NCI-H1092 (cell line): ENCODE measurements at regions not wholly inside any gene's neighbourhood (a gene's known extent, or its start where the extent isn't known, plus 50 kb on each side); places are given as distances from the start of the nearest gene placed in this dataset.
A peak's percentile ranks its signal among the peaks of the same experiment; 100 is the strongest.
"Not testable (repeated sequence)": the region's sequence is repeated elsewhere in the genome, so short reads cannot be mapped to it uniquely, and the experiment has no call there.

Experiments used
- DNase-seq: peaks from one replicate; lab custom pipeline; 2025; lab: John Stamatoyannopoulos, UW

DNA sequence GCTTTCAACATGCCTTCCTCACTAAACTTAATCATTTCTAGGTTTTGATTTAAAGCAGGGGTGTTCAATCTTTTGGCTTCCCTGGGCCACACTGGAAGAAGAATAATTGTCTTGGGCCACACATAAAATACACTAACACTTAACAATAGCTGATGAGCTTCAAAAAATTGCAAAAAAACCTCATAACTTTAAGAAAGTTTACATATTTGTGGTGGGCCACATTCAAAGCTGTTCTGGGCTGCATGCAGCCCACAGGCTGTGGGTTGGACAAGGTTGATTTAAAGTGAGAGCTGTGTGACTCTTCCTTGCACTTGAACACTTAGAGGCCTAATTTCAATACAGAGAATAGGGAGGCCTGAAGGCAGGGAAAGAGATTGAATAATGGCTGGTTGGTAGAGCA lies 598.3 kb downstream of the EFNA5 start:
- DNase-seq = no peak

DNA sequence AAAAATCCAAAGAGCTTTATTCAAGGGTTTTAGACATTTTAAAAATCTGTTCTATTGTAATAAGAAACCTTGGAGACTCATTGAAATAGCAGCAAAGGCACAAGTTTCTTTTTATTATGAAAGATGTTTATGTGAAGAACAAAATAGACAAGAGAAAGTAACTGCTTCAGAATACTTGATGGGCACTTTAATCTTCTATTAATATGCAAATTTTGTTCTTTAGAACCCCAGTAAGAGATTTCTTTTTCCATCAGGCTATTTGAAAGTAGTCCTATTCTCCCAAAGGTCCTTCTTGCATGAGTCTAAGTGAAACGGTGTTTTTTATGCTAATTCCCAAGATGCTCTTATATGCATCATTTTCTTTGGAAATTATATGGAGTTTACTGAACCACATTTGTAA lies 602.0 kb downstream of the EFNA5 start:
- DNase-seq = no peak

DNA sequence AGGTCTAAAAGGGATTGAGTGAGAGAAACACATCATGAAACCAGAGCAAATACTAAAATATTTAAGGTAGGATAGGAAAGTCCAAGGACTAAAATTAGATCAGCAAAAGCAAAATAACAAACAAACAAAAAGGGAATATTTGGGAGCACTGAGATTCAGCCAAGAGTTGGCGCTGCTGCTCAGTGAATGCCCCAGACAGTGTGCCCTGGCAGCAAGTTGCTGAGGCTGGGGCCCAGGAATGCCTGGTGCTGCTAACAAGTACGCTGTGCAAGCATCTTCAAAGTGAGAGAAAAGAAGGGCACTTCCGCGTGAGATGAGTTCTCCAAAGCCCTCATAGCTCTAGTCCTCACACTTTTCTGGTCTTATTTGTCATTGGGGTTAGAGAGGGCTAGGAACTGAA lies 603.3 kb downstream of the EFNA5 start:
- DNase-seq = no peak

- no peak for DNase-seq
Observed at GRCh38 chr5:107063511-107063910, 607.2 kb downstream of the EFNA5 start.

DNA sequence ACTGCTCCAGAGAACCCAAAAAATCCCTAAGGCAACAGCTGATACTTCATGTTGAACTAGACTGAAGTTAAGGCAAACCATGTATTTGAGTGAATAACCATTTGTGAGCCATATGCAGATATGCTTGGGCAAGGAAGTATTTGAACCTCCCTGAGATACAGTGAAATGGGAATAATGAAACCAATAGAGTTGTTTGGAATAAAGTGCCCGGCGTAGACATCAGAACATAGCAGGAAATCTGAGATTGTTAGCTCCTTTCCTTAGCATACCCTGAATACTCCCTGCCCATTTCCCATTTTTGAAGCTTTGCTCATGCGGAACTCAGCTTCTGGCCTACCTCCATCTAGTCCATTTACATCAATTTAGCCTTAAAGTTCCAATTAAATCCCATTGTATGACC lies 611.9 kb downstream of the EFNA5 start:
- peak; percentile 83 for DNase-seq

DNA sequence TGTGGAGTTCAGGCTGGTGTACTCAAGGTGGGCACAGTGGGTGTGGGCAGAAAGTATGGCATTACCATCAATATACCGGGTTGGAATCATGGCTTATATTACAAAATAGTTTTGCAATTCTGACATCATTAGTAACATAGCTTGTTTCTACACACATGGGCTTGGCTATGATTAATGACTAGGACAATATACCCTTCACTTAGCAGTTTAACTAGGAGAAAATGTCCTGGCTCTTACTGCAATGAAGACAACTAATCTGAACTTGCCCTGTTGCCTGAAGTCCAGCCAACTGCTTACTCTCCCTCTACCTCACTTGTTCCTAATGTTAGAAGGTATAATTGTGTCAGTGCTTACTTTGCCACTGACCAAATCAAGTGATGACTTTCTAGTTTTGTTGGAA lies 612.5 kb downstream of the EFNA5 start:
- DNase-seq = no peak

DNA sequence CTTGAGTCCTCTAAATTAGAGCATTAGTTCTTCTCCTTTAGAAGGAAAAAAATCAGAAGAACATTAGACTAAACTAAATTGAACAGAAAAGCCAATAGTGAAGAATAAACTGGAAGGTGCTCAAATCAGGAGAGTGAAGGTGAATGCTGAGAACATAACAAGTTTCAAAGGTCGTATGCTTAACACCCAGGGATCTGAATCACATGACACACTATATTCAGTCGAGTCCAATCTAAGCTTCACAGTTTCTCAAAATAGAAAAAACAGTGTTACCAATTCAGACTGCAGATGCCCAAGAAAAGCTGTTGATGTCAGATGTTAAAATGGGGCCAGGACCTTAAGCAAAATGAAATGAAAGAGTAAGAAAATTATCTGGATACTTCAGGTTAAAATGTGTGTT lies 614.5 kb downstream of the EFNA5 start:
- DNase-seq = no peak

- DNase-seq = no peak
Observed at GRCh38 chr5:107047048-107047447, 623.7 kb downstream of the EFNA5 start.

DNA sequence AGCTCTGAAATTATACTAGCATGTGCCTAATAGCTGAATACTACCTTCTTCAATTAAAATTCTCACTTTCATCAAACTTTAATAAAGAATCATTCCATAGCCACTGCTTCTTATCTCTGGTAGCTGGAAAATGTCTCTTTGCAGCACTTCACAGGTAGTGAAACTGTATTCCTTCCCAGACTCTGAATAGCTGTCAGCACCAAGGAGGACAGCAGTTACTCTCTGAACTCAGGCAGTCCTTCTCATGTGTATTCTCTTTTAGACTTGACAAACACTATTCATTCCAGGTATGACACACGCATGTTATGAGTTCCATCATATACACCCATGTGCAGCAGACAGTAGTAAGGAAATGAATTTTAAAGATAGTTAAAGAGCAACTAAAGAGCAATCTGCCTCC lies 627.1 kb downstream of the EFNA5 start:
- no peak for DNase-seq

- DNase-seq = no peak
Observed at GRCh38 chr5:107040907-107041306, 629.8 kb downstream of the EFNA5 start.

DNA sequence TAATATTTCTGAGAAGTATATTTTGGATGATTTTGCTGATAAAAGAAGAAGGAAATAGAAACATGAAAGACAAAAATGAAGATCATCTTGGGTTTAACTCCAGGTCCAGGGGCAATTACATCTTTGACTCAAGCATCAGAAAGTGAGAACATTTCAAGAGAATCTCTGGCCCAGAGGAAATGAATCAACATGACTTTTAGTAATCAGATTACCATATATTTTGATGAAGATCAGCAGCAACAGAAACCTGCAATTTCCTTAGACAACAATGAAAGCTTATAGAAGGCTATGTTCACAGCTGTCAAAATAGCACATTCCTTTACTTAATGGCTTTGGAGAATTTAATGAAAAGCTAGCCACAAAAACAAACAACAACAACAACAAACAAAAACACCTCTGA lies 638.1 kb downstream of the EFNA5 start:
- DNase-seq = no peak

DNA sequence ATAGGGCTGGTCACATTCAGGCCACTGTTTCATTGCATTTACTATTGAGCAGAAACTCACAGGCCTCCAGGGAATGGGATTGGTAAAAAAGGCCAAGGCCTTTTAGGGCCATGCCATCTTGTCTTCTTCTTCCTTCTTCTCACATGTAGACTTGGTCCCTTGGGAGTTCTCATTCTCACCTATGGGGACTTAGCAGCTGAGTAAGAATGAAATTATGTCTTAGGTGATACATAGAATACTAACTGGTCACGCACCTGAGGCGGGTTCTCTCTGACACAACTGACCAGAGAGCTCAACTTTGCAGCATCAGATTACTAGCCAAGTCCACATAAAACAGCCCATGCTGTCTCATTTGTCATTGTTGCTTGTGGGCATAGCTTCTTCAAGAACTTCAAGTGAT lies 641.8 kb downstream of the EFNA5 start:
- no peak for DNase-seq

- DNase-seq = no peak
Observed at GRCh38 chr5:107025712-107026497, 644.8 kb downstream of the EFNA5 start.

GRCh38 chr5:107023732-107024131 lies 647.0 kb downstream of the EFNA5 start:
- DNase-seq = no peak

- no peak for DNase-seq
Observed at GRCh38 chr5:107021575-107021974, 649.2 kb downstream of the EFNA5 start.

DNA sequence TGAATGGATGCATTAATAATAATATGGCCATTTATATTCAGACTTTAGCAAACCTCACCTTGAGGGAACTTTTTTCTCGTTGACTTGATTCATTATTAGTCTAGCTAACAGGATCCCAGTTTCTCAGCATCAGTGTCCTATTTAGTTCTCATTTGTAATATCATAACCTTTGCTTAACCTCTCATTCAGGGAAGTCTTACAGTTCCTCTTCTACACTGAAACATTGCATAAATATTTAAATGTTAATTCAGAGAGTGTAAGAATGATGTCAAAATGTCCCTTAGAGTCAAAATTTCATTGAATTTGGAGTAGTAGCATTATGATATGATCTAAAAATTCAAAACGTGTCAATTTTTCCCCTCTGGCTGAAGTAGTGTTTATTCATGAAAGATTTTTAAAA lies 650.1 kb downstream of the EFNA5 start:
- DNase-seq = no peak

GRCh38 chr5:107017616-107018015 lies 653.1 kb downstream of the EFNA5 start:
- DNase-seq = no peak

GRCh38 chr5:107012371-107012770 lies 658.4 kb downstream of the EFNA5 start:
- DNase-seq = no peak

DNA sequence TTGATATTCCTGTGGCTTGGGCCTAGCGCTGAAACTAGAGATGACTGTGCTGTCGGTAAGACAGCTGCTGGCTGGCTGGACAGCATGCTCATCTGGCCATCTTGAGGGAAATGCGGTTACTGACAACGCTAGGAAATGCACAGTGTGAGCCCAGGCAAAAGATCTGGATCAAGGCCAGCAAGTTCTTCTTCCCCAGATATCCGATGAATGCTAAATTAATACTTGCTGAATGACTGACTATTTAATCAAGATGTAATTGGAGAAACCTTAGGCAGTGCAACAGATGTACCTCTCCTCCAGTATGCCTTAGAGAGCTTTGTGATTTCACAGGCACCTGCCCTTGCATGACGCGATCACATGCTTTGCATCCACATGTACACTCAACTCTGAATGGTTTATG lies 659.1 kb downstream of the EFNA5 start:
- no peak for DNase-seq

DNA sequence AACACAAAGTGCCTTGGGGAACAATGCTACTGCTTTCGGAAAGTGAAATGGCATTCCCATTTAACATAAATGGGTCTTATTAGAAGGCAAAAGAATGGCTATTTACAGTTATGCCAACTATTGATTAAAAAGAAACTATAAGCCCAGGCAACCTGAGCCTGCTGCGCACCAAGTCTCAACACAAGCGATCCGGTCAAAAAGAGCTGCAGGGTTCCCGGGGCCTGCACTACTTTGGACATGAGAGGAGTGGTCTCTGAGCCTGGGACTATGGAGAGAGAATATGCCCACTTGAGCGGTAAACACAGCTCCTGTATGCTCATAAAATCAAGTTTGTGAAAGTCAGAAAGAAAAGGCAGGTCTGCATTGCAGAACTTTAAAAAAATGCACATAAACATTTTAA lies 660.7 kb downstream of the EFNA5 start:
- no peak for DNase-seq

- no peak for DNase-seq
Observed at GRCh38 chr5:107005653-107006052, 665.1 kb downstream of the EFNA5 start.

DNA sequence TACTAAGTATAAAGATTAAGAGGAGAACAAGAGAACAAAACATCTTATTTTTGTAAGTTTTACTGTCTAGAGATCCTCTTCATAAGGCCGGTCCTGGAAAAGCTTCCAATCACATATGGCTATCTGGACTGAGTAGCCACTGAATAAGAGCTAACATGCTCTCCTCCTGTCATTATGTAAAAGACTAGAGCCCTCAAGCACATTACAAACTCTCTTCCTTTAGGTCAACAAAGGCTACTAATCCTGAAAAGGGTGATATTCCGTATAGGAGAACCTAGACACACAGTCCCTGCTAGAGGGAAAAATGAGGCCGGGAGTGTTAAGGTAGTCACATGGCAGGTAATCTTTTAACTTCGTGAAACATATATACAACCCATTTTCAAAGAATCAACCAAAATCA lies 665.6 kb downstream of the EFNA5 start:
- DNase-seq = no peak

GRCh38 chr5:107002115-107002514 lies 668.6 kb downstream of the EFNA5 start:
- DNase-seq = no peak

- not testable (repeated sequence) for DNase-seq
Observed at GRCh38 chr5:106999506-106999905, 671.2 kb downstream of the EFNA5 start.
